ENCODE measurements at regions not wholly inside any gene's neighbourhood (a gene's known extent, or its start where the extent isn't known, plus 50 kb on each side); places are given as distances from the start of the nearest gene placed in this dataset.

DNA sequence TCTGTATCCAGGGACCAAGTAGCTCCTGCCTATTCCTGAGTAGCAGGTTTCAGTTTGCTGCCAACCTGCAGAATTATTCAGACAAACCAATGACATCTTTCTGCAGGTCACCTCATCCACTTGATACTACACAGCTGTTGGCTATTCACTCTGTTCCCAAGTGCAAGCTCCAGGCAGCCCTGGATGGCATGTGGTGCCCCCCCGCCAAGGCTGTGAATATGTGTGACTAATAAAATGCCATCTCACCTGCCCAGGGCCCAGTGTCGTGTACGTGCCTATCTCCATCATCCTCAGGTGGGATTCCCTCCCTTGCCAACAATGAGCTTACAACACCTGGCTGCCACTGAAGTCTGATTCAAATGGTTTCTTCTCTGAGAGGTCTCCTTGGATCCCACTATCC lies 125.8 kb downstream of the RAB11FIP2 start:
- no peaks in the 10 kb centered on the region for H3K36me3 Mint-ChIP-seq
- DNase-seq (ENCODE audit: extremely low spot score, unreplicated experiment) = no peak
- H3K27me3 Mint-ChIP-seq = no peaks in the 10 kb centered on the region
- H3K9me3 Mint-ChIP-seq = no peaks in the 10 kb centered on the region
- H3K27ac Mint-ChIP-seq = no peak overlapping the region
- TF ChIP-seq, protein P1, sequence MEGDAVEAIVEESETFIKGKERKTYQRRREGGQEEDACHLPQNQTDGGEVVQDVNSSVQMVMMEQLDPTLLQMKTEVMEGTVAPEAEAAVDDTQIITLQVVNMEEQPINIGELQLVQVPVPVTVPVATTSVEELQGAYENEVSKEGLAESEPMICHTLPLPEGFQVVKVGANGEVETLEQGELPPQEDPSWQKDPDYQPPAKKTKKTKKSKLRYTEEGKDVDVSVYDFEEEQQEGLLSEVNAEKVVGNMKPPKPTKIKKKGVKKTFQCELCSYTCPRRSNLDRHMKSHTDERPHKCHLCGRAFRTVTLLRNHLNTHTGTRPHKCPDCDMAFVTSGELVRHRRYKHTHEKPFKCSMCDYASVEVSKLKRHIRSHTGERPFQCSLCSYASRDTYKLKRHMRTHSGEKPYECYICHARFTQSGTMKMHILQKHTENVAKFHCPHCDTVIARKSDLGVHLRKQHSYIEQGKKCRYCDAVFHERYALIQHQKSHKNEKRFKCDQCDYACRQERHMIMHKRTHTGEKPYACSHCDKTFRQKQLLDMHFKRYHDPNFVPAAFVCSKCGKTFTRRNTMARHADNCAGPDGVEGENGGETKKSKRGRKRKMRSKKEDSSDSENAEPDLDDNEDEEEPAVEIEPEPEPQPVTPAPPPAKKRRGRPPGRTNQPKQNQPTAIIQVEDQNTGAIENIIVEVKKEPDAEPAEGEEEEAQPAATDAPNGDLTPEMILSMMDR (conservative IDR thresholded peaks at IDR 0.05) = no peak
- H3K4me1 Mint-ChIP-seq (ENCODE audit: unreplicated experiment) = no peaks in the 10 kb centered on the region
- no peak overlapping the region for H3K4me3 Mint-ChIP-seq

DNA sequence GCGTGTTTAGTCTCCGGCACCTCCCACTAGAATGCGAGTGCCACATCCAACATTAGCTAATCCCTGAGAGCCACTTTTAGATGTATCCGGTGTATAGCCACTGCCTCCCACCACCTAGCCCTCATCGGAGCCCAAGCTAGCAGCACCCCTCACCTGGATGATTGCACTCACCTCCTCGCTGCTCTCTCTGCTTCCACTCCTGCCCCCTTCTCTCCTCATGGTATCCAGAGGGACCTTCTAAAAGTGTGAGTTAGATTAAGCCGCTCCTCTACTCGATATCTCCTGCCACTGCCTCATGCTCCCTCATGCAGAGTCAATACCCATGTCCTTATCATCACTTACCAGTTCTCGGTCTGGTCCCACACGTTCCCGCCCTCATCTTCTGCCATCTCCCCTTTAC lies 125.3 kb downstream of the RAB11FIP2 start:
- Mint-ChIP-seq H3K4me3 (no peak overlapping the region), H3K9me3 (no peaks in the 10 kb centered on the region), H3K27me3 (no peaks in the 10 kb centered on the region), H3K36me3 (no peaks in the 10 kb centered on the region), H3K27ac (no peak overlapping the region), H3K4me1 (ENCODE audit: unreplicated experiment) (no peaks in the 10 kb centered on the region)
- TF ChIP-seq, protein P1 (conservative IDR thresholded peaks at IDR 0.05) = no peak
- no peak for DNase-seq (ENCODE audit: extremely low spot score, unreplicated experiment)

DNA sequence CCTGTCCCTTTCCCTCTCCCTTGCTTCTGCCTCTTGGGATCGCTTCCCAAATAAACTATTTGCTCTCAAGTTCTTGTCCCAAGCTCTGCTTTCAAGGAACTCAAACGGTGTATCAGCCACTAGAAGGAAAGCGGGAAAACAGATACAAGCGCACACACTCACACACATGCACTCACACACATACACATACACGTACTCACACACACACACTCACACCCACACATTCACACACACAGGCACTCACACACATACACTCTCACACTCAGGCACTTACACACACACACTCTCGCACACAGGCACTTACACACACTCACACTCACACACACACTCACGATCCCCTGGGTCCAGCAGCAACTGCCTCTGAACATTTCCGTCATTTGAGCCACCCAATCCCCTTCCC lies 121.9 kb downstream of the RAB11FIP2 start:
- Mint-ChIP-seq H3K27ac (no peak overlapping the region), H3K4me1 (ENCODE audit: unreplicated experiment) (peaks cover 5% of the 10 kb centered on the region), H3K9me3 (no peaks in the 10 kb centered on the region), H3K27me3 (no peaks in the 10 kb centered on the region), H3K36me3 (no peaks in the 10 kb centered on the region), H3K4me3 (no peak overlapping the region)
- TF ChIP-seq, protein P1 (conservative IDR thresholded peaks at IDR 0.05) = no peak
- no peak for DNase-seq (ENCODE audit: extremely low spot score, unreplicated experiment)

DNA sequence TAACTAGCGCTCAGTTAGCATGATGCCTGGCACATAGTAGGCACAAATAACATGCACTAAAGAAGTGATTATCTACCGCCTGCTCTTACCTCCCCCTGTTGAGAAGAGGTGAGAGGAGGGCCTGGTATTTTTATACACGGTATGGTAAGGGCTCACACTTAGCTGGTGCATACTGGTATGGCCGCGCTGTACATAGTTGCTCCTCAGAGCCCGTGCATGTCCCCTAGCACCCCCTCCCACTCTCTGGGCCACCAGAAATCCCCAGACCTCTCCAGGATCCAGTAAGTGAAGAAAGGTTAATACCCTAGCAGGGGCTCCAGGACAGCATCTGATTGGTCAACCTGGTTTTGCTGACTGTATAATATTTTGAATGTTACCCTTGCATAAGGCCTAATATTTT lies 121.4 kb downstream of the RAB11FIP2 start:
- Mint-ChIP-seq H3K4me1 (ENCODE audit: unreplicated experiment) (peaks cover 5% of the 10 kb centered on the region), H3K36me3 (no peaks in the 10 kb centered on the region), H3K27me3 (no peaks in the 10 kb centered on the region), H3K27ac (no peak overlapping the region), H3K4me3 (no peak overlapping the region), H3K9me3 (no peaks in the 10 kb centered on the region)
- DNase-seq (ENCODE audit: extremely low spot score, unreplicated experiment) = no peak
- TF ChIP-seq, protein P1 (conservative IDR thresholded peaks at IDR 0.05) = no peak

DNA sequence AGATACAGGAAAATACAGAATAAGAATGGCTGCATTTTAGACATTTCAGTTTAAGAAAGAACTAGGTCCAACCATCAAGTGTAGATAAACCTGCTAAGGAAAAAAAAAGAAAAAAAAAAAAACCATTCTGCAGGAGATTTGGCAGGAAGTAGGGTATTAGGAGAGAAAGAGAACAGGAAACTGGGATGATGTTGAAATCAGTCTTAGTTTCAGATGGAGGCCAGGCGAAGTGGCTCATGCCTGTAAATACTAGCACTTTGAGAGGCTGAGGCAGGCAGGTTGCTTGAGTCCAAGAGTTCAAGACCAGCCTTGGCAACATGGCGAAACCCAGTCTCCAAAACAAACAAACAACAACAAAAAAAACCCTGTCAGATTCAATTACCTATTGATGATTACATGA lies 120.2 kb downstream of the RAB11FIP2 start:
- no peak overlapping the region for H3K27ac Mint-ChIP-seq

More for the DNA sequence above, 120.2 kb downstream of the RAB11FIP2 start:
- Mint-ChIP-seq H3K27me3 (no peaks in the 10 kb centered on the region), H3K36me3 (no peaks in the 10 kb centered on the region), H3K9me3 (peaks cover 6% of the 10 kb centered on the region), H3K4me3 (no peak overlapping the region), H3K4me1 (ENCODE audit: unreplicated experiment) (peaks cover 5% of the 10 kb centered on the region)
- DNase-seq (ENCODE audit: extremely low spot score, unreplicated experiment) = no peak
- TF ChIP-seq, protein P1 (conservative IDR thresholded peaks at IDR 0.05) = no peak

Data from type B pancreatic cell (in vitro differentiated cells).